Ascending aorta (tissue), 2 donors: ENCODE measurements at regions not wholly inside any gene's neighbourhood (a gene's known extent, or its start where the extent isn't known, plus 50 kb on each side); places are given as distances from the start of the nearest gene placed in this dataset.

Experiments
- DNase-seq, 2 donors: peaks; one replicate each; pipeline ENCODE4 v3.0.0-alpha.2; 2019; ENCODE audit warnings: low spot score in 2 of 2
- H3K27ac ChIP-seq, 2 donors: fragments of 200-600 bp; sonication (generic); one replicate each; pipeline ENCODE4 v1.5.1; 2016 to 2017; ENCODE audit warnings: mild to moderate bottlenecking in 1 of 2
- H3K27me3 ChIP-seq: fragments of 200-600 bp; sonication (generic); one replicate; pipeline ENCODE4 v1.5.1; 2017
- H3K36me3 ChIP-seq, 2 donors: fragments of 200-600 bp; sonication (generic); one replicate each; pipeline ENCODE4 v1.5.1; 2016
- H3K4me1 ChIP-seq, 2 donors: fragments of 200-600 bp; sonication (generic); one replicate each; pipeline ENCODE4 v1.5.1; 2016 to 2017; ENCODE audit warnings: mild to moderate bottlenecking in 1 of 2
- H3K4me3 ChIP-seq, 2 donors: fragments of 200-600 bp; sonication (generic); one replicate each; pipeline ENCODE4 v1.5.1; 2016 to 2017; ENCODE audit warnings: mild to moderate bottlenecking in 1 of 2
- H3K9me3 ChIP-seq, 2 donors: fragments of 200-600 bp; sonication (generic); one replicate each; pipeline ENCODE4 v1.5.1; 2016
- CTCF ChIP-seq, 3 experiments: fragments of 200-600 bp in 2 of 3; fragments of 450-650 bp in 1 of 3; sonication (generic) in 2 of 3; IDR thresholded peaks; one replicate each; pipeline ENCODE4 v1.5.1; 2016 to 2019; ENCODE audit warnings: antibody characterized with exemption in 3 of 3, mild to moderate bottlenecking in 1 of 3, moderate library complexity in 1 of 3
- intact Hi-C: fragments of 100-400 bp; cut with DNase I; formaldehyde crosslinking; loops from one replicate; pipeline ENCODE4 v1.15.1; 2023

GRCh38 chr2:74759986-74760385, 73.9 kb upstream of the HK2 start:
- Histone ChIP-seq H3K9me3 (peaks cover 7 to 10% of the 10 kb centered on the region in 2 donors), H3K36me3 (no peaks in the 10 kb centered on the region), H3K27me3 (no peaks in the 10 kb centered on the region), H3K4me3 (no peak overlapping the region), H3K27ac (no peak overlapping the region), H3K4me1 (no peaks in the 10 kb centered on the region)
- TF ChIP-seq CTCF (IDR thresholded peaks at IDR 0.05), result no peak
- DNase-seq, result no peak
- intact Hi-C loops, result no loop called here

GRCh38 chr2:74760875-74761630, 72.9 kb upstream of the HK2 start:
- H3K27ac ChIP-seq, result no peak overlapping the region
- no peaks in the 10 kb centered on the region for H3K4me1 ChIP-seq
- no peak for DNase-seq
- H3K36me3 ChIP-seq, result no peaks in the 10 kb centered on the region
- no peaks in the 10 kb centered on the region for H3K27me3 ChIP-seq
- H3K4me3 ChIP-seq, result no peak overlapping the region
- intact Hi-C loops, result no loop called here
- peaks cover 6 to 7% of the 10 kb centered on the region in 2 donors for H3K9me3 ChIP-seq
- no peak for TF ChIP-seq CTCF (IDR thresholded peaks at IDR 0.05)

GRCh38 chr2:74762789-74763188, 71.1 kb upstream of the HK2 start:
- H3K4me1 ChIP-seq, result peaks cover 0 to 3% of the 10 kb centered on the region in 2 donors
- intact Hi-C loops, result no loop called here
- no peak for DNase-seq
- no peaks in the 10 kb centered on the region for H3K36me3 ChIP-seq
- H3K27me3 ChIP-seq, result no peaks in the 10 kb centered on the region
- no peak for TF ChIP-seq CTCF (IDR thresholded peaks at IDR 0.05)
- no peaks in the 10 kb centered on the region for H3K9me3 ChIP-seq
- H3K4me3 ChIP-seq, result no peak overlapping the region
- no peak overlapping the region for H3K27ac ChIP-seq

- H3K4me1 ChIP-seq, result peaks cover 0 to 10% of the 10 kb centered on the region in 2 donors
- intact Hi-C loops, result no loop called here
Observed at GRCh38 chr2:74763962-74764428, 69.9 kb upstream of the HK2 start.

GRCh38 chr2:74764429-74765272, 69.3 kb upstream of the HK2 start:
- no peak overlapping the region for H3K27ac ChIP-seq
- no peaks in the 10 kb centered on the region for H3K27me3 ChIP-seq
- no peak for TF ChIP-seq CTCF (IDR thresholded peaks at IDR 0.05)
- no peaks in the 10 kb centered on the region for H3K9me3 ChIP-seq
- H3K4me1 ChIP-seq, result peaks cover 0 to 10% of the 10 kb centered on the region in 2 donors
- no peaks in the 10 kb centered on the region for H3K36me3 ChIP-seq
- no peak overlapping the region for H3K4me3 ChIP-seq
- intact Hi-C loops, result no loop called here
- no peak for DNase-seq

More at GRCh38 chr2:74763962-74764428, 69.9 kb upstream of the HK2 start:
- no peak overlapping the region for H3K27ac ChIP-seq
- no peaks in the 10 kb centered on the region for H3K36me3 ChIP-seq
- DNase-seq, result no peak
- TF ChIP-seq CTCF (IDR thresholded peaks at IDR 0.05), result no peak
- H3K4me3 ChIP-seq, result no peak overlapping the region
- no peaks in the 10 kb centered on the region for H3K9me3 ChIP-seq
- H3K27me3 ChIP-seq, result no peaks in the 10 kb centered on the region
